ENCODE measurements at regions not wholly inside any gene's neighbourhood (a gene's known extent, or its start where the extent isn't known, plus 50 kb on each side); places are given as distances from the start of the nearest gene placed in this dataset.

DNA sequence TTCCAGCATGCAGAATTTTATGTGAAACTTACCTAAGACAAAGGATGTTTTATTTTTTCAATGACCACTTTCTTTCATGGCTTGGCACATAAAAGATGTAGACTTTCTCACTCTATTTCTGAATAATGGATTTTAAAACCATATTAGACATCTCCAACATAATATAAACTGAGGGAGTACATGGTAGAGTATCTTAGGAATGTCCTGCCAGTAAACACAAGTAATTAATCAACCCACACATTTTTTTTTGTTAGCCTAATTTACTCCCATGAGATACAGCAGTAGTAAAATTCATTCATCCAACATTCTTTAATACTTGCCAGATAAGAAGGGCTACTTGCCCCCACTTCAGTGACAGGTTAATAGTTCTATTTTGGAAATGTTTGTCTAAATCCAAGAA lies 235.4 kb upstream of the ADAMTS5 start:
- DNase-seq (ENCODE audit: low spot score) (no peak), ATAC-seq (no peak)
- Mint-ChIP-seq H3K4me3 (no peak overlapping the region), H3K9me3 (peaks cover 14% of the 10 kb centered on the region), H3K27me3 (ENCODE audit: low read depth) (no peaks in the 10 kb centered on the region), H3K4me1 (peaks cover 11% of the 10 kb centered on the region), H3K36me3 (peaks cover under 1% of the 10 kb centered on the region; the same call in 1 of the 2 replicates), H3K27ac (no peak overlapping the region)
- ChIA-PET CTCF (interaction anchor here (0.9 kb wide), 1 partner anchor 11 kb away, joined by 3 read pairs; no protein-coding TSS in a partner anchor), POLR2A (no interaction called here)
- TF ChIP-seq, protein P1, sequence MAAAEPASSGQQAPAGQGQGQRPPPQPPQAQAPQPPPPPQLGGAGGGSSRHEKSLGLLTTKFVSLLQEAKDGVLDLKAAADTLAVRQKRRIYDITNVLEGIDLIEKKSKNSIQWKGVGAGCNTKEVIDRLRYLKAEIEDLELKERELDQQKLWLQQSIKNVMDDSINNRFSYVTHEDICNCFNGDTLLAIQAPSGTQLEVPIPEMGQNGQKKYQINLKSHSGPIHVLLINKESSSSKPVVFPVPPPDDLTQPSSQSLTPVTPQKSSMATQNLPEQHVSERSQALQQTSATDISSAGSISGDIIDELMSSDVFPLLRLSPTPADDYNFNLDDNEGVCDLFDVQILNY (CRISPR knock-in tag; IDR thresholded peaks at IDR 0.05): no peak
- TF ChIP-seq ELF4 (CRISPR knock-in tag; IDR thresholded peaks at IDR 0.05; ENCODE audit: low read depth): no peak
- TF ChIP-seq, protein P2, sequence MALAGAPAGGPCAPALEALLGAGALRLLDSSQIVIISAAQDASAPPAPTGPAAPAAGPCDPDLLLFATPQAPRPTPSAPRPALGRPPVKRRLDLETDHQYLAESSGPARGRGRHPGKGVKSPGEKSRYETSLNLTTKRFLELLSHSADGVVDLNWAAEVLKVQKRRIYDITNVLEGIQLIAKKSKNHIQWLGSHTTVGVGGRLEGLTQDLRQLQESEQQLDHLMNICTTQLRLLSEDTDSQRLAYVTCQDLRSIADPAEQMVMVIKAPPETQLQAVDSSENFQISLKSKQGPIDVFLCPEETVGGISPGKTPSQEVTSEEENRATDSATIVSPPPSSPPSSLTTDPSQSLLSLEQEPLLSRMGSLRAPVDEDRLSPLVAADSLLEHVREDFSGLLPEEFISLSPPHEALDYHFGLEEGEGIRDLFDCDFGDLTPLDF (CRISPR knock-in tag; IDR thresholded peaks at IDR 0.05): no peak
- no peak for TF ChIP-seq GRHL2 (CRISPR knock-in tag; IDR thresholded peaks at IDR 0.05; ENCODE audit: insufficient replicate concordance, severe bottlenecking)
- TF ChIP-seq, protein P3, sequence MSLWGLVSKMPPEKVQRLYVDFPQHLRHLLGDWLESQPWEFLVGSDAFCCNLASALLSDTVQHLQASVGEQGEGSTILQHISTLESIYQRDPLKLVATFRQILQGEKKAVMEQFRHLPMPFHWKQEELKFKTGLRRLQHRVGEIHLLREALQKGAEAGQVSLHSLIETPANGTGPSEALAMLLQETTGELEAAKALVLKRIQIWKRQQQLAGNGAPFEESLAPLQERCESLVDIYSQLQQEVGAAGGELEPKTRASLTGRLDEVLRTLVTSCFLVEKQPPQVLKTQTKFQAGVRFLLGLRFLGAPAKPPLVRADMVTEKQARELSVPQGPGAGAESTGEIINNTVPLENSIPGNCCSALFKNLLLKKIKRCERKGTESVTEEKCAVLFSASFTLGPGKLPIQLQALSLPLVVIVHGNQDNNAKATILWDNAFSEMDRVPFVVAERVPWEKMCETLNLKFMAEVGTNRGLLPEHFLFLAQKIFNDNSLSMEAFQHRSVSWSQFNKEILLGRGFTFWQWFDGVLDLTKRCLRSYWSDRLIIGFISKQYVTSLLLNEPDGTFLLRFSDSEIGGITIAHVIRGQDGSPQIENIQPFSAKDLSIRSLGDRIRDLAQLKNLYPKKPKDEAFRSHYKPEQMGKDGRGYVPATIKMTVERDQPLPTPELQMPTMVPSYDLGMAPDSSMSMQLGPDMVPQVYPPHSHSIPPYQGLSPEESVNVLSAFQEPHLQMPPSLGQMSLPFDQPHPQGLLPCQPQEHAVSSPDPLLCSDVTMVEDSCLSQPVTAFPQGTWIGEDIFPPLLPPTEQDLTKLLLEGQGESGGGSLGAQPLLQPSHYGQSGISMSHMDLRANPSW (CRISPR knock-in tag; conservative IDR thresholded peaks at IDR 0.05; ENCODE audit: low read depth): no peak
- TF ChIP-seq CREM (CRISPR knock-in tag; IDR thresholded peaks at IDR 0.05): no peak
- TF ChIP-seq, protein P4, sequence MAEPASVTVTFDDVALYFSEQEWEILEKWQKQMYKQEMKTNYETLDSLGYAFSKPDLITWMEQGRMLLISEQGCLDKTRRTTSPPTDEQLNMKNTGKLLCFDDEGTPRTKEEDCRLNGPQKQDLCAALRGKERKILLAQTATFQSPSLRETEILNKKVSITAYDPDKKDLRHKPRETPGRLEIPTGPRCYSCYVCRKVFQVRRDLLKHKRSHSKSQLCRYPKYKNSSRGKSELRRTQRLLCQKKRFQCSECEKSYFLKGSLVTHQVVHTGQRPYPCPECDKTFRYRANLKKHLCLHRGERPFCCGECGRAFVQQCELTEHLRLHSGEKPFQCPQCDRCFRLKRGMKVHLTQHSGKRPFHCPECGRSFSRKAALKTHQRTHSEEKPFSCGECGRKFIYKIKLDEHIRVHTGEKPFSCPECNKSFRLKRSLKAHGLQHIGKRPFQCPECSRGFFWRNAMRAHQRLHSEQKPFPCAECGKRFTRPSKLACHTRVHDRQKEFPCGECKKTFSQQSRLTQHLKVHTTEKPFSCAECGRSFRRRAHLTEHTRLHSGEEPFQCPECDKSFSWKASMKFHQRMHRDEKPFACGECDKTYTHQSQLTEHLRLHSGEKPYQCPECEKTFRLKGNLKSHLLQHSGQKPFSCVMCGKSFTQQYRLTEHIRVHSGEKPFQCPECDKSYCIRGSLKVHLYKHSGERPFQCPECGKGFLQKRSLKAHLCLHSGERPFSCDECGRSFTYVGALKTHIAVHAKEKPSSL (CRISPR knock-in tag; conservative IDR thresholded peaks at IDR 0.05): no peak
- TF ChIP-seq, protein P5, sequence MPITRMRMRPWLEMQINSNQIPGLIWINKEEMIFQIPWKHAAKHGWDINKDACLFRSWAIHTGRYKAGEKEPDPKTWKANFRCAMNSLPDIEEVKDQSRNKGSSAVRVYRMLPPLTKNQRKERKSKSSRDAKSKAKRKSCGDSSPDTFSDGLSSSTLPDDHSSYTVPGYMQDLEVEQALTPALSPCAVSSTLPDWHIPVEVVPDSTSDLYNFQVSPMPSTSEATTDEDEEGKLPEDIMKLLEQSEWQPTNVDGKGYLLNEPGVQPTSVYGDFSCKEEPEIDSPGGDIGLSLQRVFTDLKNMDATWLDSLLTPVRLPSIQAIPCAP (CRISPR knock-in tag; IDR thresholded peaks at IDR 0.05): no peak
- TF ChIP-seq ZNF317 (CRISPR knock-in tag; IDR thresholded peaks at IDR 0.05; ENCODE audit: borderline replicate concordance, low read depth): no peak
- no peak for TF ChIP-seq GABPB1 (CRISPR knock-in tag; IDR thresholded peaks at IDR 0.05)
- TF ChIP-seq, protein P6, sequence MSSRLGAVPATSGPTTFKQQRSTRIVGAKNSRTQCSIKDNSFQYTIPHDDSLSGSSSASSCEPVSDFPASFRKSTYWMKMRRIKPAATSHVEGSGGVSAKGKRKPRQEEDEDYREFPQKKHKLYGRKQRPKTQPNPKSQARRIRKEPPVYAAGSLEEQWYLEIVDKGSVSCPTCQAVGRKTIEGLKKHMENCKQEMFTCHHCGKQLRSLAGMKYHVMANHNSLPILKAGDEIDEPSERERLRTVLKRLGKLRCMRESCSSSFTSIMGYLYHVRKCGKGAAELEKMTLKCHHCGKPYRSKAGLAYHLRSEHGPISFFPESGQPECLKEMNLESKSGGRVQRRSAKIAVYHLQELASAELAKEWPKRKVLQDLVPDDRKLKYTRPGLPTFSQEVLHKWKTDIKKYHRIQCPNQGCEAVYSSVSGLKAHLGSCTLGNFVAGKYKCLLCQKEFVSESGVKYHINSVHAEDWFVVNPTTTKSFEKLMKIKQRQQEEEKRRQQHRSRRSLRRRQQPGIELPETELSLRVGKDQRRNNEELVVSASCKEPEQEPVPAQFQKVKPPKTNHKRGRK (CRISPR knock-in tag; IDR thresholded peaks at IDR 0.05; ENCODE audit: borderline replicate concordance): no peak
- TF ChIP-seq, protein P7, sequence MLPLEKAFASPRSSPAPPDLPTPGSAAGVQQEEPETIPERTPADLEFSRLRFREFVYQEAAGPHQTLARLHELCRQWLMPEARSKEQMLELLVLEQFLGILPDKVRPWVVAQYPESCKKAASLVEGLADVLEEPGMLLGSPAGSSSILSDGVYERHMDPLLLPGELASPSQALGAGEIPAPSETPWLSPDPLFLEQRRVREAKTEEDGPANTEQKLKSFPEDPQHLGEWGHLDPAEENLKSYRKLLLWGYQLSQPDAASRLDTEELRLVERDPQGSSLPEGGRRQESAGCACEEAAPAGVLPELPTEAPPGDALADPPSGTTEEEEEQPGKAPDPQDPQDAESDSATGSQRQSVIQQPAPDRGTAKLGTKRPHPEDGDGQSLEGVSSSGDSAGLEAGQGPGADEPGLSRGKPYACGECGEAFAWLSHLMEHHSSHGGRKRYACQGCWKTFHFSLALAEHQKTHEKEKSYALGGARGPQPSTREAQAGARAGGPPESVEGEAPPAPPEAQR (CRISPR knock-in tag; IDR thresholded peaks at IDR 0.05): no peak
- no peak for TF ChIP-seq NFYB (CRISPR knock-in tag; conservative IDR thresholded peaks at IDR 0.05; ENCODE audit: low read depth)
- TF ChIP-seq TEAD4 (CRISPR knock-in tag; IDR thresholded peaks at IDR 0.05): no peak
- no peak for TF ChIP-seq PRRX2 (CRISPR knock-in tag; IDR thresholded peaks at IDR 0.05)
- TF ChIP-seq, protein P8, sequence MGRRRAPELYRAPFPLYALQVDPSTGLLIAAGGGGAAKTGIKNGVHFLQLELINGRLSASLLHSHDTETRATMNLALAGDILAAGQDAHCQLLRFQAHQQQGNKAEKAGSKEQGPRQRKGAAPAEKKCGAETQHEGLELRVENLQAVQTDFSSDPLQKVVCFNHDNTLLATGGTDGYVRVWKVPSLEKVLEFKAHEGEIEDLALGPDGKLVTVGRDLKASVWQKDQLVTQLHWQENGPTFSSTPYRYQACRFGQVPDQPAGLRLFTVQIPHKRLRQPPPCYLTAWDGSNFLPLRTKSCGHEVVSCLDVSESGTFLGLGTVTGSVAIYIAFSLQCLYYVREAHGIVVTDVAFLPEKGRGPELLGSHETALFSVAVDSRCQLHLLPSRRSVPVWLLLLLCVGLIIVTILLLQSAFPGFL (CRISPR knock-in tag; IDR thresholded peaks at IDR 0.05; ENCODE audit: borderline replicate concordance): no peak
- TF ChIP-seq, protein P9, sequence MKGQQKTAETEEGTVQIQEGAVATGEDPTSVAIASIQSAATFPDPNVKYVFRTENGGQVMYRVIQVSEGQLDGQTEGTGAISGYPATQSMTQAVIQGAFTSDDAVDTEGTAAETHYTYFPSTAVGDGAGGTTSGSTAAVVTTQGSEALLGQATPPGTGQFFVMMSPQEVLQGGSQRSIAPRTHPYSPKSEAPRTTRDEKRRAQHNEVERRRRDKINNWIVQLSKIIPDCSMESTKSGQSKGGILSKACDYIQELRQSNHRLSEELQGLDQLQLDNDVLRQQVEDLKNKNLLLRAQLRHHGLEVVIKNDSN (CRISPR knock-in tag; IDR thresholded peaks at IDR 0.05): no peak
- TF ChIP-seq FOXJ3 (CRISPR knock-in tag; IDR thresholded peaks at IDR 0.05; ENCODE audit: borderline replicate concordance): no peak
